ENCODE measurements at regions not wholly inside any gene's neighbourhood (a gene's known extent, or its start where the extent isn't known, plus 50 kb on each side); places are given as distances from the start of the nearest gene placed in this dataset.

DNA sequence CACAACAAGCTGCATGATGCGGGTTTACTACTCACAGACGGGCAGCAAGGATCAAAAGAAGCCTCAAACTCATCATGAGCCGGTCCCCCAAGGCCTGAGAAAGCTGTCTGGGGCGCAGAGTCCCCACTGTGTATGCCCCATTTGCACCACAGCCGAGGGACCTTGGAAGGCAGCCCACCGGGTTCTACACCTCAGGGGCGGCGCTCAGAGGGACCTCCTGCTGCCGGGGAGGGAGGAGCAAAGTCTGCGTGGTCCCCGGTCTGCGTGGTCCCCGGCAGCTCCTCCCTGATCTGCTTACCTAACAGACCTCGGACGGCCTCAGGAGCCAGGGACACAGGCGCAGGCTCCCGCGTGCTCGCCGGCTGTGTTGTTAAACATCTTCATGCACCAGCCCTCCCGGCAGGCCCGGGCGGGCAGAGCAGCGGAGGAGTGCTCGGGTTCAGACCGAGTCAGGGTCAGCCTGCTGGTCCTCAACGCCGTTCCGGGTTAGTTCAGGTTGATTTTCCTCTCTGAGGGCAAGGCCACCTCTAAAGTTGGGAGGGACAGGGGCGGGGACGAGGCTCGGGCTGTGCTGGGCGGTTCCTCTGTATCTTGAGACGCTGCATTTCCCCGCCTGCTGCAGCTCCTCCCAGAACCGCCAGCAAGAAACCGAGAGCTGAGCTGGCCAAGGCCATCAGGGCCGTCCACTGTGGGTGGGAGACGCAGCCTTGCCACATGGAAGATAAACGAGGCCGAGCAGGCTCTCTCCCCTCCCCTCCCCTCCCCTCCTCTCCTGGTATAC is 74.6 kb downstream of the MRPL36 start:
- TF ChIP-seq, protein P1, sequence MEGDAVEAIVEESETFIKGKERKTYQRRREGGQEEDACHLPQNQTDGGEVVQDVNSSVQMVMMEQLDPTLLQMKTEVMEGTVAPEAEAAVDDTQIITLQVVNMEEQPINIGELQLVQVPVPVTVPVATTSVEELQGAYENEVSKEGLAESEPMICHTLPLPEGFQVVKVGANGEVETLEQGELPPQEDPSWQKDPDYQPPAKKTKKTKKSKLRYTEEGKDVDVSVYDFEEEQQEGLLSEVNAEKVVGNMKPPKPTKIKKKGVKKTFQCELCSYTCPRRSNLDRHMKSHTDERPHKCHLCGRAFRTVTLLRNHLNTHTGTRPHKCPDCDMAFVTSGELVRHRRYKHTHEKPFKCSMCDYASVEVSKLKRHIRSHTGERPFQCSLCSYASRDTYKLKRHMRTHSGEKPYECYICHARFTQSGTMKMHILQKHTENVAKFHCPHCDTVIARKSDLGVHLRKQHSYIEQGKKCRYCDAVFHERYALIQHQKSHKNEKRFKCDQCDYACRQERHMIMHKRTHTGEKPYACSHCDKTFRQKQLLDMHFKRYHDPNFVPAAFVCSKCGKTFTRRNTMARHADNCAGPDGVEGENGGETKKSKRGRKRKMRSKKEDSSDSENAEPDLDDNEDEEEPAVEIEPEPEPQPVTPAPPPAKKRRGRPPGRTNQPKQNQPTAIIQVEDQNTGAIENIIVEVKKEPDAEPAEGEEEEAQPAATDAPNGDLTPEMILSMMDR (IDR thresholded peaks at IDR 0.05), result no peak
- no peak for TF ChIP-seq POLR2A (IDR thresholded peaks at IDR 0.05)
- no peak for TF ChIP-seq POLR2AphosphoS5 (IDR thresholded peaks at IDR 0.05)
- TF ChIP-seq EP300 (IDR thresholded peaks at IDR 0.05), result no peak
